ENCODE measurements at regions not wholly inside any gene's neighbourhood (a gene's known extent, or its start where the extent isn't known, plus 50 kb on each side); places are given as distances from the start of the nearest gene placed in this dataset.

GRCh38 chr7:46393142-46393541 is 472.1 kb upstream of the IGFBP3 start:
- TF ChIP-seq SPI1 (IDR thresholded peaks at IDR 0.05; ENCODE audit: low read depth, low read length) (no peak), POLR2AphosphoS5 (IDR thresholded peaks at IDR 0.05; ENCODE audit: low read depth, low read length) (no peak), POLR2A (IDR thresholded peaks at IDR 0.05; ENCODE audit: low read depth, low read length) (no peak), TAF1 (IDR thresholded peaks at IDR 0.05; ENCODE audit: low read depth, low read length) (no peak)
